ENCODE measurements at regions not wholly inside any gene's neighbourhood (a gene's known extent, or its start where the extent isn't known, plus 50 kb on each side); places are given as distances from the start of the nearest gene placed in this dataset.

DNA sequence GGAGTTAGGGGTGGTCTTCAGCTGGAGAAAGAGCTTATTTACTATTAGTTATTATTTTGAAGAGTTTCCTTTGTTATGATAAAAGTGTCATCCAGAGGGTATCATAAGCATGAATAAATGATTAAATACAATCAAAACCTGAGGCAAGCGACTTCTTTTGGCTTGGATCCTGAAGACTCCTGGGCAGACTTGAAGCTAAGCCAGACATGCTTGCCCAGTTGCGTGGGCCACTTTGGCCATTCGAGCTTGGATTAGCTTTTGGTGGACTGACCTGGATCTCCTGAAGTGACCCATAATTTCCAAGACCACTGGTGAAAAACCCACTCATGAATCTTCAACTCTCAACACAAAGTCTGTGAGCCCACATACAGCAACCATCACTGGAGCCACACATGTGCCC lies 335.8 kb downstream of the NR2F1-AS1 start:
- no peak for TF ChIP-seq TAF1 (IDR thresholded peaks at IDR 0.05; ENCODE audit: low read depth)
- TF ChIP-seq YY1 (IDR thresholded peaks at IDR 0.05; ENCODE audit: low read depth), result no peak
- TF ChIP-seq RAD21 (IDR thresholded peaks at IDR 0.05; ENCODE audit: low read depth), result no peak
